IMR-90 (cell line): ENCODE measurements at regions not wholly inside any gene's neighbourhood (a gene's known extent, or its start where the extent isn't known, plus 50 kb on each side); places are given as distances from the start of the nearest gene placed in this dataset.

Source experiments
- ATAC-seq: fragments of 200-7000 bp; cut with Tn5 transposase; 2 replicates; pipeline ENCODE4 v1.9.1; 2020; ENCODE audit warnings: low read depth, mild to moderate bottlenecking, moderate library complexity
- BruUV-seq: library from RNA; stranded (reverse); fragments of 400-500 nt; replicated peaks from 2 replicates; lab custom pipeline; 2021; lab: Mats Ljungman, UMichigan
- CTCF ChIA-PET: fragments of 300-600 bp; formaldehyde crosslinking; extraction: SDS; loops from one replicate; lab custom pipeline; 2021; ENCODE audit warnings: antibody characterized with exemption; lab: Yijun Ruan, JAX
- POLR2A ChIA-PET: fragments of 300-600 bp; sonication (Branson Sonifier 250); formaldehyde crosslinking; loops from one replicate; lab custom pipeline; 2022; ENCODE audit warnings: antibody characterized with exemption; ENCODE audit not compliant: unreplicated experiment; lab: Charles Lee
- DNase-seq: peaks from one replicate; pipeline ENCODE4 v3.0.0; 2013
- H2AFZ ChIP-seq: replicated peaks from 2 replicates; pipeline ENCODE3; 2013; ENCODE audit warnings: low read length, mild to moderate bottlenecking; ENCODE audit not compliant: poor library complexity
- H2AK5ac ChIP-seq: 2 replicates; pipeline ENCODE4 v1.6.1; 2013; ENCODE audit warnings: low read depth, low read length, inconsistent platforms
- H2AK9ac ChIP-seq: replicated peaks from 2 replicates; pipeline ENCODE3; 2013; ENCODE audit warnings: mild to moderate bottlenecking, low read depth, low read length, moderate library complexity; ENCODE audit not compliant: poor library complexity
- H2BK120ac ChIP-seq: 2 replicates; pipeline ENCODE4 v1.6.1; 2013; ENCODE audit warnings: low read depth, low read length, inconsistent platforms
- H2BK15ac ChIP-seq: 3 replicates; pipeline ENCODE4 v1.6.1; 2013; ENCODE audit warnings: low read depth, low read length, inconsistent platforms
- H2BK20ac ChIP-seq: 2 replicates; pipeline ENCODE4 v1.6.1; 2013; ENCODE audit warnings: low read depth, mild to moderate bottlenecking, inconsistent platforms, low read length, moderate library complexity
- H2BK5ac ChIP-seq: 2 replicates; pipeline ENCODE4 v1.6.1; 2013; ENCODE audit warnings: mild to moderate bottlenecking, low read depth, low read length, inconsistent platforms; ENCODE audit not compliant: poor library complexity, severe bottlenecking
- H3K14ac ChIP-seq: replicated peaks from 2 replicates; pipeline ENCODE4 v1.6.1; 2013; ENCODE audit warnings: low read depth, low read length, inconsistent platforms
- H3K18ac ChIP-seq: 2 replicates; pipeline ENCODE4 v1.6.1; 2013; ENCODE audit warnings: low read depth, low read length, control low read depth
- H3K23ac ChIP-seq: 2 replicates; pipeline ENCODE4 v1.6.1; 2013; ENCODE audit warnings: low read depth, low read length, inconsistent platforms
- H3K27ac ChIP-seq: 2 replicates; pipeline ENCODE4 v1.5.1; 2013; ENCODE audit warnings: mild to moderate bottlenecking, control low read depth, low read length; ENCODE audit not compliant: insufficient read depth
- H3K27me3 ChIP-seq: 2 replicates; pipeline ENCODE4 v1.6.1; 2013; ENCODE audit warnings: low read length; ENCODE audit not compliant: control insufficient read depth, insufficient read depth
- H3K36me3 ChIP-seq: 2 replicates; pipeline ENCODE4 v1.6.1; 2013; ENCODE audit warnings: low read length, mixed read lengths; ENCODE audit not compliant: control insufficient read depth, insufficient read depth
- H3K4ac ChIP-seq: 2 replicates; pipeline ENCODE4 v1.6.1; 2013; ENCODE audit warnings: low read depth, low read length, inconsistent platforms
- H3K4me1 ChIP-seq: 2 replicates; pipeline ENCODE4 v1.6.1; 2013; ENCODE audit warnings: low read length, mixed read lengths; ENCODE audit not compliant: control insufficient read depth, insufficient read depth
- H3K4me2 ChIP-seq: 2 replicates; pipeline ENCODE4 v1.6.1; 2013; ENCODE audit warnings: low read depth, mild to moderate bottlenecking, control low read depth, low read length, moderate library complexity
- H3K4me3 ChIP-seq: 2 replicates; pipeline ENCODE4 v1.5.1; 2013; ENCODE audit warnings: low read depth, mild to moderate bottlenecking, control low read depth, low read length, moderate library complexity; ENCODE audit not compliant: insufficient read depth
- H3K56ac ChIP-seq: 2 replicates; pipeline ENCODE4 v1.6.1; 2013; ENCODE audit warnings: low read length, inconsistent platforms; ENCODE audit not compliant: insufficient read depth; ENCODE audit errors: extremely low read depth
- H3K79me1 ChIP-seq, 2 experiments: 2 replicates each; pipeline ENCODE4 v1.6.1; 2013; ENCODE audit warnings: low read length in 2 of 2, inconsistent platforms in 1 of 2, low read depth in 1 of 2
- H3K9ac ChIP-seq: 2 replicates; pipeline ENCODE4 v1.6.1; 2013; ENCODE audit warnings: low read depth, low read length, control low read depth
- H3K9me1 ChIP-seq: 2 replicates; pipeline ENCODE4 v1.6.1; 2013; ENCODE audit warnings: low read length, inconsistent platforms; ENCODE audit not compliant: insufficient read depth
- H3K9me3 ChIP-seq: 2 replicates; pipeline ENCODE4 v1.6.1; 2013; ENCODE audit warnings: low read length; ENCODE audit not compliant: control insufficient read depth, insufficient read depth
- H4K20me1 ChIP-seq: 2 replicates; pipeline ENCODE4 v1.6.1; 2013; ENCODE audit warnings: low read length, inconsistent platforms; ENCODE audit not compliant: insufficient read depth
- H4K5ac ChIP-seq: 2 replicates; pipeline ENCODE4 v1.6.1; 2013; ENCODE audit warnings: mild to moderate bottlenecking, low read depth, low read length, control low read depth
- H4K8ac ChIP-seq, 2 experiments: 2 replicates each; pipeline ENCODE4 v1.6.1; 2013; ENCODE audit warnings: low read depth in 2 of 2, low read length in 2 of 2, control low read depth in 1 of 2, inconsistent platforms in 1 of 2
- H4K91ac ChIP-seq: 2 replicates; pipeline ENCODE4 v1.6.1; 2013; ENCODE audit warnings: low read depth, low read length, inconsistent platforms; ENCODE audit not compliant: insufficient read depth
- BHLHE40 ChIP-seq: fragments of 150-350 bp; IDR thresholded peaks from 2 replicates; pipeline ENCODE4 v1.6.1; 2016; ENCODE audit warnings: mild to moderate bottlenecking, low read depth, low read length
- CEBPB ChIP-seq: IDR thresholded peaks from 2 replicates; pipeline ENCODE4 v1.6.1; 2012; ENCODE audit warnings: low read depth, low read length, improper control_type of control experiment
- CHD1 ChIP-seq: IDR thresholded peaks from 2 replicates; pipeline ENCODE4 v1.6.1; 2012; ENCODE audit warnings: low read depth, low read length, improper control_type of control experiment
- CTCF ChIP-seq: conservative IDR thresholded peaks from 2 replicates; pipeline ENCODE4 v1.5.1; 2012; ENCODE audit warnings: mild to moderate bottlenecking, low read depth, low read length, improper control_type of control experiment
- FOS ChIP-seq: fragments of 150-350 bp; IDR thresholded peaks from 2 replicates; pipeline ENCODE4 v1.6.1; 2016; ENCODE audit warnings: low read depth, low read length
- MAFK ChIP-seq: IDR thresholded peaks from 2 replicates; pipeline ENCODE4 v1.6.1; 2012; ENCODE audit warnings: low read depth, low read length, improper control_type of control experiment
- MAZ ChIP-seq: IDR thresholded peaks from 2 replicates; pipeline ENCODE4 v1.6.1; 2012; ENCODE audit warnings: low read depth, mild to moderate bottlenecking, low read length, improper control_type of control experiment, moderate library complexity, borderline replicate concordance
- MXI1 ChIP-seq: IDR thresholded peaks from 2 replicates; pipeline ENCODE4 v1.6.1; 2012; ENCODE audit warnings: low read depth, mild to moderate bottlenecking, low read length, moderate library complexity, borderline replicate concordance
- NFE2L2 ChIP-seq: fragments of 150-350 bp; IDR thresholded peaks from 2 replicates; pipeline ENCODE4 v1.6.1; 2016; ENCODE audit warnings: low read depth, mild to moderate bottlenecking, low read length
- POLR2A ChIP-seq: IDR thresholded peaks from 2 replicates; pipeline ENCODE4 v1.6.1; 2012; ENCODE audit warnings: mild to moderate bottlenecking, low read depth, low read length
- RAD21 ChIP-seq: IDR thresholded peaks from 2 replicates; pipeline ENCODE4 v1.6.1; 2012; ENCODE audit warnings: low read length, improper control_type of control experiment
- RCOR1 ChIP-seq: IDR thresholded peaks from 2 replicates; pipeline ENCODE4 v1.6.1; 2012; ENCODE audit warnings: mild to moderate bottlenecking, low read length, improper control_type of control experiment; ENCODE audit not compliant: insufficient replicate concordance
- RFX5 ChIP-seq: IDR thresholded peaks from 2 replicates; pipeline ENCODE4 v1.8.0; 2012; ENCODE audit warnings: low read depth, mild to moderate bottlenecking, low read length, moderate library complexity
- SMC3 ChIP-seq: fragments of 150-350 bp; IDR thresholded peaks from 2 replicates; pipeline ENCODE4 v1.6.1; 2016; ENCODE audit warnings: low read depth, mild to moderate bottlenecking, antibody characterized with exemption, low read length, moderate library complexity
- USF2 ChIP-seq: fragments of 150-350 bp; IDR thresholded peaks from 2 replicates; pipeline ENCODE4 v1.6.1; 2017; ENCODE audit warnings: mild to moderate bottlenecking, antibody characterized with exemption, low read length, low read depth
- WGBS, 2 experiments: methylation state at CpG; one replicate each; pipeline versions ENCODE4 v1.1.5 to v1.1.7; 2013; ENCODE audit warnings: missing lambda C conversion rate in 2 of 2; ENCODE audit not compliant: insufficient read length in 1 of 2; ENCODE audit errors: extremely low coverage in 2 of 2; 5-methylcytosine and 5-hydroxymethylcytosine counted together
- dilution Hi-C: fragments of 300-500 bp; cut with HindIII; formaldehyde crosslinking; loops from one replicate; pipeline ENCODE4 v1.14.3; 2018; ENCODE audit warnings: low sequenced_read_pairs; ENCODE audit not compliant: unreplicated experiment
- in situ Hi-C: fragments of 300-500 bp; cut with MboI; formaldehyde crosslinking; loops from 3 replicates; pipeline ENCODE4 v1.14.3; 2019; ENCODE audit warnings: low sequenced_read_pairs, inconsistent platforms, mixed read lengths
- intact Hi-C: fragments of 100-400 bp; cut with micrococcal nuclease; formaldehyde crosslinking; loops from 2 replicates; pipeline ENCODE4 v1.10.0; 2022
- TF ChIP-seq, protein P1 (sequence below): fragments of 150-350 bp; IDR thresholded peaks from 2 replicates; pipeline ENCODE4 v1.6.1; 2016; ENCODE audit warnings: low read depth, mild to moderate bottlenecking, low read length, moderate library complexity, borderline replicate concordance

GRCh38 chr5:29498860-29499259, 1694.6 kb upstream of the CDH6 start:
- ATAC-seq, result no peak
- 59% methylated on average over 3 of the region's 4 CpGs; no CpG with 5 or more reads in 1 of the 2 experiments for WGBS, 2 experiments

More at GRCh38 chr5:29498860-29499259, 1694.6 kb upstream of the CDH6 start:
- ChIA-PET CTCF (no interaction called here), POLR2A (no interaction called here)
- no peak for DNase-seq
- H3K36me3 ChIP-seq, result no peaks in the 10 kb centered on the region
- H3K9ac ChIP-seq, result no peak overlapping the region
- H3K4ac ChIP-seq, result no peak overlapping the region
- no peaks in the 10 kb centered on the region for H3K4me1 ChIP-seq
- dilution Hi-C loops (no loop called here), in situ Hi-C loops (no loop called here), intact Hi-C loops (no loop called here)
- H2BK20ac ChIP-seq, result no peak overlapping the region
- no peak for TF ChIP-seq CHD1
- no peak for TF ChIP-seq MAZ
- TF ChIP-seq CTCF, result no peak
- TF ChIP-seq, protein P1, sequence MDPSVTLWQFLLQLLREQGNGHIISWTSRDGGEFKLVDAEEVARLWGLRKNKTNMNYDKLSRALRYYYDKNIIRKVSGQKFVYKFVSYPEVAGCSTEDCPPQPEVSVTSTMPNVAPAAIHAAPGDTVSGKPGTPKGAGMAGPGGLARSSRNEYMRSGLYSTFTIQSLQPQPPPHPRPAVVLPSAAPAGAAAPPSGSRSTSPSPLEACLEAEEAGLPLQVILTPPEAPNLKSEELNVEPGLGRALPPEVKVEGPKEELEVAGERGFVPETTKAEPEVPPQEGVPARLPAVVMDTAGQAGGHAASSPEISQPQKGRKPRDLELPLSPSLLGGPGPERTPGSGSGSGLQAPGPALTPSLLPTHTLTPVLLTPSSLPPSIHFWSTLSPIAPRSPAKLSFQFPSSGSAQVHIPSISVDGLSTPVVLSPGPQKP, result no peak
- no peak for TF ChIP-seq RCOR1
- TF ChIP-seq POLR2A, result no peak
- TF ChIP-seq NFE2L2, result no peak
- no peak for TF ChIP-seq RAD21
- no peak for TF ChIP-seq SMC3
- no peak for TF ChIP-seq FOS
- no peak for TF ChIP-seq MXI1
- no peak for TF ChIP-seq RFX5
- TF ChIP-seq BHLHE40, result no peak
- no peak for TF ChIP-seq MAFK
- no peak for TF ChIP-seq CEBPB
- TF ChIP-seq USF2, result no peak
- no peaks in the 10 kb centered on the region for H3K79me1 ChIP-seq
- H3K18ac ChIP-seq, result no peak overlapping the region
- H2AK9ac ChIP-seq, result no peak overlapping the region
- no peaks in the 10 kb centered on the region for H3K9me1 ChIP-seq
- no peaks in the 10 kb centered on the region for H3K27me3 ChIP-seq
- no TSS peak for BruUV-seq
- H4K91ac ChIP-seq, result no peak overlapping the region
- no peak overlapping the region for H4K5ac ChIP-seq
- no peak overlapping the region for H3K56ac ChIP-seq
- no peak overlapping the region for H4K8ac ChIP-seq
- H3K23ac ChIP-seq, result no peak overlapping the region
- no peak overlapping the region for H3K27ac ChIP-seq
- no peak overlapping the region for H3K4me2 ChIP-seq
- no peak overlapping the region for H2AFZ ChIP-seq
- no peak overlapping the region for H2BK15ac ChIP-seq
- peaks cover 9% of the 10 kb centered on the region for H3K9me3 ChIP-seq
- no peak overlapping the region for H3K14ac ChIP-seq
- H3K4me3 ChIP-seq, result no peak overlapping the region
- H2BK5ac ChIP-seq, result no peak overlapping the region
- no peak overlapping the region for H2AK5ac ChIP-seq
- H4K20me1 ChIP-seq, result no peaks in the 10 kb centered on the region
- no peak overlapping the region for H2BK120ac ChIP-seq
